ENCODE measurements at regions not wholly inside any gene's neighbourhood (a gene's known extent, or its start where the extent isn't known, plus 50 kb on each side); places are given as distances from the start of the nearest gene placed in this dataset.

GRCh38 chr1:164333387-164333786 is 225.6 kb upstream of the PBX1 start:
- intact Hi-C loops (cut with DNase I) = no loop called here
- no peak overlapping the region for H3K4me3 ChIP-seq
- no peak for TF ChIP-seq CTCF (IDR thresholded peaks at IDR 0.05)
- no peaks in the 10 kb centered on the region for H3K36me3 ChIP-seq
- no peaks in the 10 kb centered on the region for H3K4me1 ChIP-seq
- no peak overlapping the region for H3K27ac ChIP-seq
- no peaks in the 10 kb centered on the region for H3K27me3 ChIP-seq
- H3K9ac ChIP-seq (ENCODE audit: low read depth in 2 of 2, low read length in 2 of 2) = no peak overlapping the region
- DNase-seq = no peak
- no peaks in the 10 kb centered on the region for H3K9me3 ChIP-seq

GRCh38 chr1:164337394-164337793 is 221.6 kb upstream of the PBX1 start:
- no peaks in the 10 kb centered on the region for H3K36me3 ChIP-seq
- no peak for DNase-seq
- H3K27ac ChIP-seq = no peak overlapping the region
- H3K27me3 ChIP-seq = no peaks in the 10 kb centered on the region
- no peak overlapping the region for H3K4me3 ChIP-seq
- no peaks in the 10 kb centered on the region for H3K4me1 ChIP-seq
- no peaks in the 10 kb centered on the region for H3K9me3 ChIP-seq
- intact Hi-C loops (cut with DNase I) = no loop called here
- no peak for TF ChIP-seq CTCF (IDR thresholded peaks at IDR 0.05)
- no peak overlapping the region for H3K9ac ChIP-seq (ENCODE audit: low read depth in 2 of 2, low read length in 2 of 2)

- H3K4me3 ChIP-seq = no peak overlapping the region
- no peaks in the 10 kb centered on the region for H3K4me1 ChIP-seq
- TF ChIP-seq CTCF (IDR thresholded peaks at IDR 0.05) = no peak
- no peak for DNase-seq
- H3K9ac ChIP-seq (ENCODE audit: low read depth in 2 of 2, low read length in 2 of 2) = no peak overlapping the region
- intact Hi-C loops (cut with DNase I) = no loop called here
- H3K27me3 ChIP-seq = no peaks in the 10 kb centered on the region
- H3K27ac ChIP-seq = no peak overlapping the region
- no peaks in the 10 kb centered on the region for H3K9me3 ChIP-seq
- no peaks in the 10 kb centered on the region for H3K36me3 ChIP-seq
Observed at GRCh38 chr1:164337885-164338284, 221.1 kb upstream of the PBX1 start.

- intact Hi-C loops (cut with DNase I) = no loop called here
- no peak for TF ChIP-seq CTCF (IDR thresholded peaks at IDR 0.05)
- Histone ChIP-seq H3K27ac (no peak overlapping the region), H3K36me3 (no peaks in the 10 kb centered on the region), H3K4me3 (no peak overlapping the region), H3K9ac (ENCODE audit: low read depth in 2 of 2, low read length in 2 of 2) (no peak overlapping the region), H3K27me3 (no peaks in the 10 kb centered on the region), H3K4me1 (no peaks in the 10 kb centered on the region), H3K9me3 (no peaks in the 10 kb centered on the region)
- no peak for DNase-seq
Observed at GRCh38 chr1:164343189-164343588, 215.8 kb upstream of the PBX1 start.

GRCh38 chr1:164347980-164348379 is 211.0 kb upstream of the PBX1 start:
- DNase-seq = no peak
- no peak for TF ChIP-seq CTCF (IDR thresholded peaks at IDR 0.05)
- no peak overlapping the region for H3K4me3 ChIP-seq
- no peaks in the 10 kb centered on the region for H3K27me3 ChIP-seq
- intact Hi-C loops (cut with DNase I) = no loop called here
- H3K9me3 ChIP-seq = no peaks in the 10 kb centered on the region
- no peak overlapping the region for H3K27ac ChIP-seq
- no peaks in the 10 kb centered on the region for H3K4me1 ChIP-seq
- no peaks in the 10 kb centered on the region for H3K36me3 ChIP-seq
- H3K9ac ChIP-seq (ENCODE audit: low read depth in 2 of 2, low read length in 2 of 2) = no peak overlapping the region

- no peak overlapping the region for H3K4me3 ChIP-seq
- no peaks in the 10 kb centered on the region for H3K9me3 ChIP-seq
- intact Hi-C loops (cut with DNase I) = no loop called here
- H3K27ac ChIP-seq = no peak overlapping the region
- H3K9ac ChIP-seq (ENCODE audit: low read depth in 2 of 2, low read length in 2 of 2) = no peak overlapping the region
- TF ChIP-seq CTCF (IDR thresholded peaks at IDR 0.05) = no peak
- no peak for DNase-seq
- H3K4me1 ChIP-seq = no peaks in the 10 kb centered on the region
- H3K36me3 ChIP-seq = no peaks in the 10 kb centered on the region
- no peaks in the 10 kb centered on the region for H3K27me3 ChIP-seq
Observed at GRCh38 chr1:164356511-164356910, 202.5 kb upstream of the PBX1 start.
